Erythroblast (primary cell): ENCODE measurements at regions not wholly inside any gene's neighbourhood (a gene's known extent, or its start where the extent isn't known, plus 50 kb on each side); places are given as distances from the start of the nearest gene placed in this dataset.

Experiments
- GATA1 ChIP-seq: IDR thresholded peaks from 2 replicates; pipeline ENCODE4 v1.6.1; 2011; ENCODE audit warnings: low read depth, mild to moderate bottlenecking, control low read depth, low read length, moderate library complexity
- POLR2A ChIP-seq: IDR thresholded peaks from 2 replicates; pipeline ENCODE4 v1.6.1; 2011; ENCODE audit warnings: mild to moderate bottlenecking, low read length

- TF ChIP-seq POLR2A: no peak
- no peak for TF ChIP-seq GATA1
These were observed 69.8 kb downstream of the DACT2 start for GRCh38 chr6:168249746-168250145.
